Caco-2 (cell line): ENCODE measurements at regions not wholly inside any gene's neighbourhood (a gene's known extent, or its start where the extent isn't known, plus 50 kb on each side); places are given as distances from the start of the nearest gene placed in this dataset.

Experiments
- BruUV-seq: library from RNA; stranded (reverse); fragments of 400-500 nt; replicated peaks from 2 replicates; lab custom pipeline; 2021; lab: Mats Ljungman, UMichigan
- CTCF ChIA-PET: fragments of 300-600 bp; sonication (Branson Sonifier 250); formaldehyde crosslinking; loops from one replicate; lab custom pipeline; 2022; ENCODE audit warnings: antibody characterized with exemption; lab: Charles Lee
- POLR2A ChIA-PET: fragments of 300-600 bp; sonication (Branson Sonifier 250); formaldehyde crosslinking; loops from one replicate; lab custom pipeline; 2022; ENCODE audit warnings: antibody characterized with exemption; lab: Charles Lee
- DNase-seq, 2 experiments: peaks; one replicate each; pipeline versions ENCODE4 v3.0.0 to v3.0.0-alpha.2; 2020 to 2022
- H3K27me3 ChIP-seq: replicated peaks from 2 replicates; pipeline ENCODE4 v1.6.0; 2011; ENCODE audit warnings: low read length; ENCODE audit not compliant: control insufficient read depth, insufficient read depth
- H3K36me3 ChIP-seq: 2 replicates; pipeline ENCODE4 v1.5.1; 2011; ENCODE audit warnings: low read length; ENCODE audit not compliant: control insufficient read depth, insufficient read depth
- H3K4me1 ChIP-seq: fragments of 250-450 bp; sonication (Bioruptor Pico); 2 replicates; pipeline ENCODE4 v1.5.1; 2020; ENCODE audit warnings: mild to moderate bottlenecking
- H3K4me3 ChIP-seq: 2 replicates; pipeline ENCODE4 v1.5.1; 2011; ENCODE audit warnings: low read depth, mild to moderate bottlenecking, control low read depth, low read length
- H3K9me3 ChIP-seq: fragments of 250-450 bp; sonication (Bioruptor Pico); 2 replicates; pipeline ENCODE4 v1.5.1; 2020; ENCODE audit warnings: mild to moderate bottlenecking, moderate library complexity
- H3K27ac Mint-ChIP-seq: one replicate; pipeline ENCODE4 v1.8.0; 2022; ENCODE audit warnings: mixed read lengths; ENCODE audit not compliant: unreplicated experiment
- H3K27me3 Mint-ChIP-seq: one replicate; pipeline ENCODE4 v1.8.0; 2022; ENCODE audit warnings: mixed read lengths; ENCODE audit not compliant: insufficient read depth, unreplicated experiment
- H3K36me3 Mint-ChIP-seq: one replicate; pipeline ENCODE4 v1.8.0; 2022; ENCODE audit warnings: mild to moderate bottlenecking, mixed read lengths; ENCODE audit not compliant: insufficient read depth, unreplicated experiment
- H3K4me1 Mint-ChIP-seq: one replicate; pipeline ENCODE4 v1.8.0; 2022; ENCODE audit warnings: low read depth, mixed read lengths; ENCODE audit not compliant: unreplicated experiment
- H3K4me3 Mint-ChIP-seq: one replicate; pipeline ENCODE4 v1.8.0; 2022; ENCODE audit warnings: mild to moderate bottlenecking, moderate library complexity, mixed read lengths; ENCODE audit not compliant: unreplicated experiment
- H3K9me3 Mint-ChIP-seq: one replicate; pipeline ENCODE4 v1.8.0; 2022; ENCODE audit warnings: mixed read lengths; ENCODE audit not compliant: unreplicated experiment
- intact Hi-C: fragments of 100-400 bp; cut with micrococcal nuclease; formaldehyde crosslinking; loops from one replicate; pipeline ENCODE4 v1.10.0; 2022; ENCODE audit not compliant: unreplicated experiment
- TF ChIP-seq, protein P1 (sequence below), 2 experiments: fragments of 200-600 bp in 1 of 2; IDR thresholded peaks; 1 replicate in 1 of 2; 2 replicates in 1 of 2; pipeline versions ENCODE4 v1.5.1 to v1.8.0; 2011 to 2022; ENCODE audit warnings: antibody characterized with exemption in 1 of 2, control low read depth in 1 of 2, inconsistent platforms in 1 of 2, low read depth in 1 of 2, low read length in 1 of 2, mild to moderate bottlenecking in 1 of 2, moderate library complexity in 1 of 2; ENCODE audit not compliant: insufficient read depth in 1 of 2, severe bottlenecking in 1 of 2, unreplicated experiment in 1 of 2

GRCh38 chr13:87058786-87059329, 612.3 kb upstream of the SLITRK5 start:
- Mint-ChIP-seq H3K27ac (no peak overlapping the region), H3K27me3 (peaks cover 3% of the 10 kb centered on the region), H3K4me1 (no peaks in the 10 kb centered on the region), H3K4me3 (no peak overlapping the region), H3K36me3 (no peaks in the 10 kb centered on the region), H3K9me3 (no peaks in the 10 kb centered on the region)
- Histone ChIP-seq H3K4me3 (no peak overlapping the region), H3K4me1 (no peaks in the 10 kb centered on the region), H3K9me3 (no peaks in the 10 kb centered on the region), H3K36me3 (no peaks in the 10 kb centered on the region), H3K27me3 (no peaks in the 10 kb centered on the region)
- DNase-seq: no peak
- intact Hi-C loops: no loop called here
- TF ChIP-seq, protein P1, sequence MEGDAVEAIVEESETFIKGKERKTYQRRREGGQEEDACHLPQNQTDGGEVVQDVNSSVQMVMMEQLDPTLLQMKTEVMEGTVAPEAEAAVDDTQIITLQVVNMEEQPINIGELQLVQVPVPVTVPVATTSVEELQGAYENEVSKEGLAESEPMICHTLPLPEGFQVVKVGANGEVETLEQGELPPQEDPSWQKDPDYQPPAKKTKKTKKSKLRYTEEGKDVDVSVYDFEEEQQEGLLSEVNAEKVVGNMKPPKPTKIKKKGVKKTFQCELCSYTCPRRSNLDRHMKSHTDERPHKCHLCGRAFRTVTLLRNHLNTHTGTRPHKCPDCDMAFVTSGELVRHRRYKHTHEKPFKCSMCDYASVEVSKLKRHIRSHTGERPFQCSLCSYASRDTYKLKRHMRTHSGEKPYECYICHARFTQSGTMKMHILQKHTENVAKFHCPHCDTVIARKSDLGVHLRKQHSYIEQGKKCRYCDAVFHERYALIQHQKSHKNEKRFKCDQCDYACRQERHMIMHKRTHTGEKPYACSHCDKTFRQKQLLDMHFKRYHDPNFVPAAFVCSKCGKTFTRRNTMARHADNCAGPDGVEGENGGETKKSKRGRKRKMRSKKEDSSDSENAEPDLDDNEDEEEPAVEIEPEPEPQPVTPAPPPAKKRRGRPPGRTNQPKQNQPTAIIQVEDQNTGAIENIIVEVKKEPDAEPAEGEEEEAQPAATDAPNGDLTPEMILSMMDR (IDR thresholded peaks at IDR 0.05; ENCODE audit: insufficient read depth in 1 of 2, low read depth in 1 of 2, low read length in 1 of 2, severe bottlenecking in 1 of 2, unreplicated experiment in 1 of 2): no peak
- POLR2A ChIA-PET: no interaction called here
- no TSS peak for BruUV-seq
- CTCF ChIA-PET: no interaction called here

DNA sequence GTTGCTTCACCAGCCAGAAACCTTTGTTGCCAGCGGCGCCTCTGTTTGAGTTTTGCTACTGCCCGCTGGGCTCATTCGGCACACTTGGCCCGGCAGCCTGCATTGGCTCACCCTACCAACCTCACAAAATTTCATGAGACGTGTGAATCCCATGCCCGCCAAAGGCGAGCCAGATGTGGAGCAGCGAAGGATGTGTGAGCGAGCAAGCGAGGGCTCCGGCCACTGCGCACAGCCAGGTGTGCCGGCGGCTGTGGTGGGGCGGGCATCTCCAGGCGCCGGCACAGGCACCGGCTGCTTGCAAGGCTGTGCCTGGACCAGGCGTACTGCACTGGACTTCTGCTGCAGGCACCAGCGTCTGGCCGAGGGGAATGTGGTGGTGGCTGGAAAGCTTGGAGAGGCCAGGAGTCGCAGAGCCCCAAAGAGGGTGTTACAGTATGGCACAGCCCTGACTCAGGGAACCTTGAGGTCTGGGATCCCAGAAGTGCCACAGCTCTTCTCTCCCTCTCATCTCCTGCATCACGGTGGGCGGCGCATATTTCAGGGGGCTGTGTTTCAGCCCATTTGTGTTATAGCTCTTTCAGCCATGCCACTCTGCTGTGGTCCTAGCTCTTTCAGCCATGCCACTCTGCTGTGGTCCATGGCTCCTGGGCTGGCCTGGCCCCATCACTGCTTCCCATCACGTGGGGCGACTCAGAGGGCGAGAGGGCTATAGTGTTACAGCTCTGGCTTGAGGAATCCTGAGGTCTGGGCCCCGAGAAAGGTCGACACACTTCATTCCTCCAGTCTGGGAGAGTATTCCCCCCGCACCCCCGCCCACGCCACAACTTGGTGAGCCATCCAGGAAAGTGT, 592.0 kb upstream of the SLITRK5 start:
- intact Hi-C loops: no loop called here
- Mint-ChIP-seq H3K27me3 (no peaks in the 10 kb centered on the region), H3K9me3 (no peaks in the 10 kb centered on the region), H3K4me1 (no peaks in the 10 kb centered on the region), H3K27ac (no peak overlapping the region), H3K4me3 (no peak overlapping the region), H3K36me3 (no peaks in the 10 kb centered on the region)
- Histone ChIP-seq H3K4me1 (no peaks in the 10 kb centered on the region), H3K4me3 (no peak overlapping the region), H3K27me3 (no peaks in the 10 kb centered on the region), H3K36me3 (no peaks in the 10 kb centered on the region), H3K9me3 (no peaks in the 10 kb centered on the region)
- BruUV-seq: no TSS peak
- CTCF ChIA-PET: no interaction called here
- POLR2A ChIA-PET: no interaction called here
- TF ChIP-seq, protein P1 (IDR thresholded peaks at IDR 0.05; ENCODE audit: insufficient read depth in 1 of 2, low read depth in 1 of 2, low read length in 1 of 2, severe bottlenecking in 1 of 2, unreplicated experiment in 1 of 2): no peak
- no peak for DNase-seq

- no peak for DNase-seq
- intact Hi-C loops: no loop called here
- no peaks in the 10 kb centered on the region for H3K4me1 ChIP-seq
- no peaks in the 10 kb centered on the region for H3K36me3 ChIP-seq
- H3K4me3 Mint-ChIP-seq: no peak overlapping the region
- no peaks in the 10 kb centered on the region for H3K27me3 ChIP-seq
- BruUV-seq: no TSS peak
- H3K27ac Mint-ChIP-seq: no peak overlapping the region
- CTCF ChIA-PET: no interaction called here
- POLR2A ChIA-PET: no interaction called here
- TF ChIP-seq, protein P1 (IDR thresholded peaks at IDR 0.05; ENCODE audit: insufficient read depth in 1 of 2, low read depth in 1 of 2, low read length in 1 of 2, severe bottlenecking in 1 of 2, unreplicated experiment in 1 of 2): no peak
- H3K27me3 Mint-ChIP-seq: no peaks in the 10 kb centered on the region
- H3K36me3 Mint-ChIP-seq: no peaks in the 10 kb centered on the region
- H3K9me3 Mint-ChIP-seq: no peaks in the 10 kb centered on the region
- H3K4me3 ChIP-seq: no peak overlapping the region
- no peaks in the 10 kb centered on the region for H3K4me1 Mint-ChIP-seq
- no peaks in the 10 kb centered on the region for H3K9me3 ChIP-seq
Observed at GRCh38 chr13:87080100-87080779, 590.9 kb upstream of the SLITRK5 start.
